ENCODE measurements at regions not wholly inside any gene's neighbourhood (a gene's known extent, or its start where the extent isn't known, plus 50 kb on each side); places are given as distances from the start of the nearest gene placed in this dataset.
"Not testable (repeated sequence)": the region's sequence is repeated elsewhere in the genome, so short reads cannot be mapped to it uniquely, and the experiment has no call there.

DNA sequence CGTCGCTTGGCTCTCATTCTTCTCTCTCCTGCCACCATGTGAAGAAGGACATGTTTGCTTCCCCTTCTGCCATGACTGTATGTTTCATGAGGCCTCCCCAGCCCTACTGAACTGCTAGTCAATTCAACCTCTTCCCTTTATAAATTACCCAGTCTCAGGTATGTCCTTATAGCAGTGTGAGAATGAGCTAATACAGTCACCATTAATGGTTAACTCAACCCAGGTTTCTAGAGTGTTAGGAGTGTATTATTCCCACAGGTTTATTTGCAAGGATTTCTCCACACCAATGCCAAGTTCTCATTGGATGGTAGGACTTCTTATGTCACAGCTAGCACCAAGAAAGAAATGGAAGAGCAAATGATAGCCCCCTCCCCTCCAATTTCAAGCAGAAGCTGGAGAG, 71.9 kb downstream of the DYNAP start:
- no peak for FAIRE-seq
- no peak for DNase-seq (ENCODE audit: insufficient read length, low spot score)

DNA sequence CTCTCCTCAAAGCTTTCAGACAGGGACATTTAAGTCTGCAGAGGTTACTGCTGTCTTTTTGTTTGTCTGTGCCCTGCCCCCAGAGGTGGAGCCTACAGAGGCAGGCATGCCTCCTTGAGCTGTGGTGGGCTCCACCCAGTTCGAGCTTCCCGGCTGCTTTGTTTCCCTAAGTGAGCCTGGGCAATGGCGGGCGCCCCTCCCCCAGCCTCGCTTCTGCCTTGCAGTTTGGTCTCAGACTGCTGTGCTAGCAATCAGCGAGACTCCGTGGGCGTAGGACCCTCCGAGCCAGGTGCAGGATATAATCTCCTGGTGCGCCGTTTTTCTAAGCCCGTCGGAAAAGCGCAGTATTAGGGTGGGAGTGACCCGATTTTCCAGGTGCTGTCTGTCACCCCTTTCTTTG, 78.7 kb downstream of the DYNAP start:
- not testable (repeated sequence) for FAIRE-seq; DNase-seq (ENCODE audit: insufficient read length, low spot score)

DNA sequence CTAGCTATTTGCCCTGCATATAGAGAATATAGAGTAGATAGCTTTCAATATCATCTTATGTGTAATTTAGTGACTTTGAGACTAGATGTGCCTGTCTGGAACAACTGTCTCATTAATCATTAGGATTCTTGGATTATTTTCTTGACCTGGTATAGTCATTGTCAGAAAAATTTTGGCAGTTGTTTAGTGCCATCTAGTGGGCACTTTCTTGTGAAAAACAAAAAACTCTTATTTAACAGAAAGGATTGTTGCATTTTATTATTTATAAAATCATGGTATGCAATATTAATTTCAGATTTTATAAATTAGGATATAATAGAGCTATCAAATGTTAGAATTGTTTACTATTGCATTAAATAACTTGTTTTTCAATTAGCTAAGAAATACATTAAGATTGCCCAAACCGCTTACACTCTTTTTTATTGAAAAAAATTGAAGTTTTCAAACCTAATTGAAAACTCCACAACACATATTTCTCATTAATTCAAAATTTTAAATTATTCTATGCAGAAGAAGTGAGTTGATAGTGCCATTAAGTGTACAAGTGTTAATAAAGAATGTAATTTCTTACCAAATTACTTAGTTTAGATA, 80.3 kb downstream of the DYNAP start:
- DNase-seq (ENCODE audit: insufficient read length, low spot score) (peak; percentile 9), FAIRE-seq (no peak)

DNA sequence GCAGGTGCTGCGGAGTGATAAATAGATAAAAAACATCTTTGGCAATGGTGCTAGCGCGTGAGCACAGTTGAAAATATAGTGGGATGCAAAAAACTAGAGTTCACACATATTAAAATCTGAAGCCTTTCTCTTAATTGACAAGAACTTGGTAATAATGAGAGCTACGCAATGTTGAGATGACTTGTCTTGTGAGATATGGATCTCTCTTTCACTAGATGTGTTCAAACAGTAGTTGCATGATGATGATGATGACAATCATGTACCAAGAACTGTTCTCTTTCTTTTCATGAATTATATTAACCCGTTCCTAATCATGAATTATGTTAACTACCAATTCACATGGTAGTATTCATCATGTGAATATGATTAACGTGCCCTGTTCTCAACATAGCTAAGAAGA, 81.1 kb downstream of the DYNAP start:
- no peak for DNase-seq (ENCODE audit: insufficient read length, low spot score)
- FAIRE-seq: peak; percentile 26

DNA sequence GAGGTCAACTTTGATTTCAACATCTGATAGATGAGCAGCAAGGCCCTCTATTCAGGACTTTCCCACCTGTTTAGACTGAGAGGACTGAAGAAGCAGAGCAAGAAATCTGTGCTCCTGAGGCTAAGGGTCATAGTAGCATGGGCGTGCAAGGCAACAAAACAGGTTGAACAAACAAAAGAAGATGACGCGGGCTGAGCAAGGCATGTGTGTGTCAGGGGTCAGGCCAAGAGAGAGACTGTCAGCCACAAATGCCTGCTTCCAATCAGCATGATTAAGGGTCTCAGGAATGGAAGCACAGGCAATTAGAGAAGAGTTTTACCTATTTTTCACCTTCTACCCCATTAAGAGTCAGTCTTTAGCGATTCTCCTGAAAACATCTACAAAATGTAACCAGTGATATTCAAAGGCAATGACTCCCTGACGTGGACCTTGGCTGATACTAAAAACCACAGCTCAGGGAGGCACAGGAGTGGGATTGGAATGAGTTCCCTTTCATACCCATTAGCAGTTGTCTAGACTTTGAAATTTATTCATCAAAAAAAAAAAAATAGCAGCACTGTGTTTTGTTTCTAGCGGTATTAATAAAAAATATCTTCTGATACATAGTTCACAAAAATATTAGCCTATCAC, 81.9 kb downstream of the DYNAP start:
- FAIRE-seq (no peak), DNase-seq (ENCODE audit: insufficient read length, low spot score) (no peak)

DNA sequence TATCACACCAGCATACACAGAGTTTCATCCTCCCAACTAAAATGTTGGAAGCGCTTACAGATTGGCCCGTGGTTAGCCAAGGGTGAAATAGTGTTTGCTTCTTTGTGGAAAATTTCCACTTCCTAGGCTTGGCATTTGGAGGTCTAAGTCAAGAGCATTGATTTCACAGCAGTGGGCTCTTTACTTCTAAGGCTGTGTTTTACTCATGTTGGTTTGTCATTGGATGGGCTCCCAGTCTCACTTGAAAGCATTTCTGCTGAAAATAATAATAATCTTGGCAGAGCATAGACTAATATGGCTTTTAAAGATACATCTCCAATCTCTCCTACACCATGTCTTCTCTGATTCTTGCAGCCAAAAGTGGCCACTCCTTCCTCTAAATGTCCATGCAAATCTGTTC, 82.9 kb downstream of the DYNAP start:
- FAIRE-seq: no peak

DNA sequence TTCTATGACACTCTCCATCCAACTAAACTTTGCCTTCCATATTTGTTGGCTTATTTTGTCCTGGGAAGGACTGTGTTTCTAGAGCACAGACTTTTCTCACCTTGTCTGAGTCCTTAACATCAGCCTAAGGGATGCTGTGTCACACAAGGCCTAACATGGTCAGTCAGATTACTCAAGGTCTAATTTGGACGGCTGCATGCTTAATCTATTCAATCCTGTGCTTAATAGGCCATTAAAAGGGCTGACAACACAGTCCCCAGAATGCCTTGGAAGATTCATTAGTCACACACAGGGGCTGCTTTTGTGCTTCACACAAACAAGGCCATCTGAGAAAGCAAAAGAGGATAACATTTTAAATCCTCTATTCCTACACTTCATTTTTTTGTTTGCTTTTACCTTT, 84.0 kb downstream of the DYNAP start:
- DNase-seq (ENCODE audit: insufficient read length, low spot score): no peak
- FAIRE-seq: no peak

More for the DNA sequence above, 82.9 kb downstream of the DYNAP start:
- DNase-seq (ENCODE audit: insufficient read length, low spot score): no peak

DNA sequence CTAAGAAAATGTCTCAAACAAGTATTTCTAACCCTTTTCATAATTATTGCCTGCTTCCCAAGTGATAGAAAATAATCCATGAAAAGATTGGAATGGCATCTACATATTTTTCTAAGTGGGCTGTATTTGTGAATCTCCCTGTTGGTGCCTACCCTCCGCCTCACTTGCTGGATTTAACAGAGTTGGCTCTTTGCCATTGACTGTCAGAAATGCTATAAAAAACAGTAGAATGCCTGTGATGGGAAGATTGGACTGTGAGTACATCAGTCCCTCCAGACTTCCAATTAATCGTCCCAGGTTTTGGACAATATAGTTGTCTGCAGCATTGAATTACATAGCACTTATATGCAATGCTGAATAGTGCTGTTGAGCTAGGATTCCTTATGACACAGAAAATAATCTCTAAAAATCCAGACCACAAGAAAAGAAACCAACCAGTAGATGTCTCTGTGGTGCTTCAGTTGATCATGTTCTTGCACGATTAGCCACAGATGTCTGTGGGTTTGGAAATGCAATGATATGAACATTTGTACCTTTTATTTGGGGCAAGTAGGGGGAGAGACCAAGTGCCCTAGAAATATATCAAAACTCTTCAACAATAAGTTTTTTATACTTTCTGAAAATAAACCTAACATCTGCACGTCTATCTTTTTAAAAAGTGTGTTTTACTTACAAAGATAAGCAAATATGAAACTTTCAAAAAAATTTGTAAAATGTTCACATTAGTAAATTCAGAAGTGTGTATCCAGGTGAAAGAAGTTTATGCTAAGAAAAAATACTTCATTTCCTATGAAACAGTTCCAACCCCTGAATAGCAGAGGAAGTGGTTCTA, 88.5 kb downstream of the DYNAP start:
- FAIRE-seq (no peak), DNase-seq (ENCODE audit: insufficient read length, low spot score) (no peak)

DNA sequence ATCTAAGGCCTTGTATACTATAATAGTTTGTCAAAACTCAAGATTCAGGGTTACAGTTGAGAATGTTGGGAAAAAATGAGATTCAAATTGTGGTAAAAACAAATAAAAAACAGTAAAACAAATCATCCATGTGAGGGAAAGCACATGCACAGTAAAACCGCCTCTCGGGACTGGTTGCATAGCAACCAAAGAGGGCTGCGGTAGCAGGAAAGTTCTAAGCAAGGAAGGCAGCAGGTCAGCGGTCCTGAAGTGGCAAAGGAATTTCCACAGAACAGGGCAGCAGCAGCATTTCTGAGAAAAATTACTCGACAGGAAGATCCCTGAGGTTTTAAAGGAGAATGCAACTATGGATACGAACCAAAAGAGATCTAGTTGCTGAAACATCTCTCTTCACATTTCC, 93.7 kb downstream of the DYNAP start:
- no peak for FAIRE-seq
- no peak for DNase-seq (ENCODE audit: insufficient read length, low spot score)

DNA sequence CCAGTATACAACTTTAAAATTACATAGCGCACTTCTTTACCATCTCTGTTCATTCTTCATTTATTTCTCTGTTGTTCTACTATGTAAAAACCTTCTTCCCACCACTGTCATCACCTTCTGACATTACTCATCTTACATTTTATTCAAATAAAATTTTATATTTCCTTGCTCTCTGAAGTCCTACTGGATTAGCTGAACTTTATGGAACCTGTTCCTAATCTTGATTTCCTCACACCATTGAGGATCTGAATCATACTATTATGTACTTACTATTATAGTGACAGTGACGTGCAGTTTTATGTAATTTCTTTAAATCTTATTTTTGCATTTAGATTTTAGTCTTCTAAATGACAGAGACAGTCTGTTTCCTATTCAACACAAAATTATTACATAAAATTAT, 98.3 kb downstream of the DYNAP start:
- FAIRE-seq: no peak

DNA sequence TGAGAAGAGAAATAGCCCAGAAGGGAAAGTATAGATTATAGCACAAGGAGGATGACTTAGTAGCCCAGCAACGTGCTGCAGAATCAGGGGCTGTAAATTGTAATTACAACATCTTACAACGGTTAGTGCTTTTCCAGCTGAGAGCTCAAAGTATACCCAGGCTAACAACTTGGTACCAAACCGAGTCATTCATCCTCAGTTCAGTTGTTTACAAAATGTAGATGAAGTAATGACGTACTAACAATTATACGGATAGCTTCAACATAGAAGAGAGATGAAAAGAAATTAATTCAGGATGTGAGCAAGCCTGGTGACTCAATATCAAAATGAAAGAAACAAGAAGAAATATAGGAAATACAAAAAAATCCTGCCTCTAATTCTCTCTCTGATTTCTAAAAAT, 99.2 kb downstream of the DYNAP start:
- DNase-seq (ENCODE audit: insufficient read length, low spot score) (no peak), FAIRE-seq (no peak)

More for the DNA sequence above, 98.3 kb downstream of the DYNAP start:
- DNase-seq (ENCODE audit: insufficient read length, low spot score): no peak

DNA sequence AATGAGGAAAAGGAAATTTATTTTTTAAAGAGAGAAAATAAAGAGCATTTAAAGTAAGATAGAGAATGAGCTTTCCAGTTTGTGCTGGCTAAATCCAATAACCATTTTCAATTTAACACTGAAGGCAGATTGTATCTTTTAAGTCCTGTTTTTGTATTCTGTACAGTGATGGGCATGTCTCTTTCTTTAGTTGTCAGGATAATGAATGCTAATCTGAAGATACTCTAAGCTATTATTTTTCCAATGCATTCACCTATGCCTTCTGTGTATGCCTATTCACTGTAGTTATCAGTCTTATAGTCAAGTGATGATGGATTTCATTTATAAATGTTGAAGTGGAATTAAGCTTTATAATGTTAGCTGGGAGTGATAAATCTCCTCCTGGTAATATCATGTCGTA, 101.4 kb downstream of the DYNAP start:
- no peak for FAIRE-seq

DNA sequence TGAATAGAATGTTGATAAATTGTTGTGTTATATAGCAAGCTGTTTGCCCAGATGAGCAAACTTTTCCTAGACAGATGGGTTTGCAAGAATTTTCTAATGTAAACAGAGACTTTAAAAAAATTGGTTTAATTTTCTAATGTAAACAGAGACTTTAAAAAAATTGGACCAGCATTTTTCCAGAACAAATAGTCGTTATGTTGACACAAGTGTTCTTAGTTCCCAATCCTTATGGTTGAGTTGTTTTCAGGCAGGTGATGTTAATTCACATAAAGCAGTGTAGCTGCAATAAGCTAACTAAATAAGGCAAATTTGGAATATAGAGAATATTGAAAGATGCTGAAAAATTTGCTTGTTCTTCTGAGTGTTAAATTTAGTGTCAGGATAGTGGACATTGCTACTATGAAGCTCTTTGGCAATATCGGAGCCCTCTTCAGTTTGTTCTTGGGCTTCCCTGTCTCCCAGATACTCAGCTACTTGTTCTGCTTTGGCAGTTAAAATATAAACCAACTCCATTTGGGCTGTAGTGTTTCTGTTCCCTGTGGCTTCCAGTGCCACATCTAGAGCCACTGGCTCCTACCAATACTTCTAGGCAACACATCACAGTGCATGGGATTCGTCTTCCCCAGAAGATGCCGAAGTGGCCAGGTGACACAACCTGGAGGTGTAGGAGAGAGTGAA, 105.7 kb downstream of the DYNAP start:
- DNase-seq (ENCODE audit: insufficient read length, low spot score): no peak
- no peak for FAIRE-seq

More for the DNA sequence above, 101.4 kb downstream of the DYNAP start:
- no peak for DNase-seq (ENCODE audit: insufficient read length, low spot score)

DNA sequence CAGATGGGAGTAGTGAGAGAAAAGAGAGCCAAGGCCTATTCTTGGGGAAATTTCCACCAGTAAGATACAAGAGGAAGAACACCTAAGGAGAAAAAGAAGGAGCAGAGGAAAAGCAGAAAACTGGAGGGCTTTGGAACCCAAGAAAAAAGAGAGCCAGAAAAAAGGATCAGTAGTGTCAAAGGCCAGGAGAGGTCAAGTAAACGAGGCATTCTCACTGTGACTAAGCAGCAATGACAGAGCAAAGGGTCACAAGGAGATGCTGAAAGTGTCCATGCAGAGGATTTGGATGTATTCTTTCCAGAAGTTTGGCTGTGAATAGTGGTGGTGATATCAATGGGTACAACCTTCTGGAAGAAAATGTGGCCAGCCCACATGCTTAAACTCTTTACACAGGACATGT, 109.5 kb downstream of the DYNAP start:
- DNase-seq (ENCODE audit: insufficient read length, low spot score) (no peak), FAIRE-seq (no peak)

DNA sequence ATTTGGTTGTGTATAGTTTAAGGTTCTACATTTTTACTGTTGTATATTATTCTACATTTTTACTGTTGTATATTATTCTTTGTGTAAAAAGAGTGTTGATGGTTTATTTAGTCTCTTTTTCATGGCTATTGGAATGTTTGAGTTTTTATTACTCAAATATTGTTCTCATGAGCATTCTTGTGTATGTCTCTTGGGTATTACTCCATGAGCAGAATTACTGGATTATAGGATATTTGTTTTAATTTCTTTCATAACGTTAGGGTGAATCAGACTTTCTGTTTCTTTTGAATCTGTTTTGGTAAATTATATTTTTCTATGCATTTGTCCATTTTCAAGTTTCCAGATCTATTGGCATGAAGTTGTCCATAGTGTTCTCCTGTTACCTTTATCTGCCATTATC, 111.6 kb downstream of the DYNAP start:
- DNase-seq (ENCODE audit: insufficient read length, low spot score) (no peak), FAIRE-seq (no peak)

DNA sequence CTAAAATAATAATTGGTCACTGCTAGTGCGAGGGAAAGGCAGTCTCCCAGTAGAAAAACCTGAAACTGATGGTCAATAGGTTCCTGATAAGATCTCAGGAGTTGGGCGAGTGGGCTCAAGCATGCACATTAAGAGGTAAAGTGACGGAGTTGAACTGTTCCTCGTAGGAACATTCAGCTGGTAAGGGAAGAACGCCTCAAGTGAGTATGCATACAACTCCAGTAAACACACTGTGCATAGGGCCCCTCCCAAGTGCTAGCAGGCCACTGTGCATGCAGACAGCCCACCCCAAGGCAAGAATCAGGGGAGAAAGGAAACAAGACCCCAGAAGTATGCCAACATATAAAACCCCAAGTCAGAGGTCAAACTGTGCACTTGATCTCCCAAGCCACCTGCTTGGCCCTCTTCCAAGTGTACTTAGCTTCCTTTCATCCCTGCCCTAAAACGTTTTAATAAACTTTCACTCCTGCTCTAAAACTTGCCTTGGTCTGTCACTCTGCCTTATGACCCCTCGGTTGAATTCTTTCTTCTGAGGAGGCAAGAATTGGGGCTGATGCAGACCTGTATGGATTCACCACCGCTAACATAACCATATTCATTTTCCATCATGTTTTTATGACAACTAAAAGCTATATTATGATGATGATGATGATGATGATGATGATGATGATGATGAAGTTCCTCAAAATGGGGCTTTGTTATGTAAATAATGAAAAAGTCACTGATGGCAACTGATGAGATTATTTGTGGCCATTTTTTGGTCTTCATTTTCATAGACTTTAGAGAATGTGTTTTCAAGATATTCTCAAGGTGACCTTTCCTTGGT, 118.0 kb upstream of the RAB27B start:
- FAIRE-seq: no peak
- DNase-seq (ENCODE audit: insufficient read length, low spot score): no peak

DNA sequence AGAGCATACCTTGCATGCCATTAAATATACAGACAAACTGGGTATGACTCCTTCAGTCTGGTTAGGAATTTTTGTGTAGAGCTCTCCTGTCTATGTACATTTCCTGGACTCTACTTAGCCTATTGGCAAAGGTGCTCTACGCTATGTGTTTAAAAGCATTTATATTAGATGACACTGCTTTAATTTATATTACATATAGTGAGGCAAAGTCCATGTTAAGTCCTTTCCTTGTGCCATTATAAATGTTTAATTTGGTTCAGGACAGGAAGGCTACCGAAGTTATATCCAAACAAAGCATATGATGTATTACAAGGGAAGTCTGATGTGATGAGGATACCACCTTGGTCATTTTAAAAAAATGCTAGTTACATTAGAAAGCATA, 117.4 kb upstream of the RAB27B start:
- DNase-seq (ENCODE audit: insufficient read length, low spot score): no peak
- no peak for FAIRE-seq

DNA sequence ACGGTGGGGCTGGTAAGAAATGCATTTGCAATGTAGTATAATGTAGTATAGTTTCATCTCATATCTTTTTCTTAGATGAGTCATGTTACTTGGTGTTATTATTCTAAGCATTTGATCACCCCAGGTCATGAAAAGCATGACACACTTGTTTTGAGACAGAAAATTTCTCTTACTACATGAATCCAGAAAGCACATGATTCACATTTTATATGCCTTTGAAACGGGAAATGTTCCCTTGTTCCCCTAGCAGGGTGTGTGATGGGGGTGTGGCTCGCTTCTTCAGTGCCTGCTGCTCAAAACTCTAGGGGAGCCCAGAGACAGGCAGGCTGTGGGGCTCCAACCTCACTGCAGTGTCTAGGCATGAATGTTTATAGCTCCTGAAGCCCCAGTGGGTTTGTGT, 116.0 kb upstream of the RAB27B start:
- FAIRE-seq (no peak), DNase-seq (ENCODE audit: insufficient read length, low spot score) (no peak)

DNA sequence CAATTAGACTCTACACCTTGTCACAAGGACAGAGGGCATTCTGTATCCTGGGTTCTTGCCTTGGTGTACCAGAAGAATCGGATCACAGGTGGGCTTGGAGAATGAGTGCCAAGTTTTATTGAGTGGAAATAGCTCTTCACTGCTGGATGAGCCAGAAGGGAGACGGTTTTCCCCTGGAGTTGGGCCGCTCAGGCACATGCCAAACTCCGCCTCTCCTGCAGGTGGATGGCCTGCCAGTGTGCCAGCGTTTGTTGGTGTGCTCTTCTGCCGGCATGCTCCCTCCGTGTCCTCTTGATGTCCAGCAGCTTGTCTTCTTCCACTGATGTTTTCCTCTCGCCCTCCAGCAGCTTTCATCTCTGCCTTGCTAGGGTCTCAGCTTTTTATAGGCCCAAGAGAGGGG, 115.5 kb upstream of the RAB27B start:
- no peak for DNase-seq (ENCODE audit: insufficient read length, low spot score)

DNA sequence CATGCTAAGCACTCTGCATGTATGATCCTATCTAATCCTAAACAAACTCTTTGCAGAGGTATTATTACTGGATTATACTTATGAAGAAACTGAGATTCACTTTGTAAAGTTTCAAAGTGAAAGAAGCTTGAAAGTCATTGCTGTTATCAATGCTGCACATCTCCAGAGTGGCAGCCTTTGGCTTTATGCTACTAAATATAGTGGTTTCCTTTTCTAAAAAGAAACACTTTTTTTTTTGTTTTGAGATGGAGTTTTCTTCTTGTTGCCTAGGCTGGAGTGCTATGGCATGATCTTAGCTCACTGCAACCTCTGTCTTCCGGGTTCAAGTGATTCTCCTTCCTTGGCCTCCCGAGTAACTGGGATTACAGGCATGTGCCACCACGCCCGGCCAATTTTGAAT, 114.9 kb upstream of the RAB27B start:
- FAIRE-seq (no peak), DNase-seq (ENCODE audit: insufficient read length, low spot score) (no peak)

More for the DNA sequence above, 115.5 kb upstream of the RAB27B start:
- no peak for FAIRE-seq

DNA sequence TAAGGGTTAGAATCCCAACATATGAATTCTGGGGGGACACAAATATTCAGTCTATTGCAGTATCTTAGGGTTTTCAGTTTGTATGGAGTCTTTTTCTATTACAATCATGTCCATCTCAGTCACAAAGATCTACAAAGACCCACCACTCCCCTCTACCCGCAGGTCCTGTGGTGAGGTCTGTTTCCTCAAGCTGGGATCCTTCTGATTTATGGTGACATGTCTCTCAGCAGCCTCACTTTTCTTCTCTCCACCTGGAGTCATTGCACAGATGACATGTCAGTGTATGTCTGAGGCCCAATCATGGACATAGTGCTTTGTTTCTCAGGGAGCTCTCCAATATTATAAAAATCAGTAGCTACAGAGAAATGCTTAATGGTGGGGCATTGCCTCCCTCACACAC, 113.4 kb upstream of the RAB27B start:
- DNase-seq (ENCODE audit: insufficient read length, low spot score) (no peak), FAIRE-seq (no peak)
